ENCODE measurements at regions not wholly inside any gene's neighbourhood (a gene's known extent, or its start where the extent isn't known, plus 50 kb on each side); places are given as distances from the start of the nearest gene placed in this dataset.

GRCh38 chr3:178058629-178059028 is 477.6 kb upstream of the KCNMB2 start:
- H2BK120ac ChIP-seq (ENCODE audit: insufficient read depth, low read length, poor library complexity) = no peak overlapping the region
- WGBS (ENCODE audit: extremely low coverage, insufficient coverage, insufficient read length) = no CpG with 5 or more reads among the region's 6 CpGs
- no peak overlapping the region for H3K4me2 ChIP-seq (ENCODE audit: low read length)
- H4K91ac ChIP-seq (ENCODE audit: low read depth, low read length) = no peak overlapping the region
- H3K18ac ChIP-seq (ENCODE audit: low read length) = no peak overlapping the region
- H3K4ac ChIP-seq (ENCODE audit: low read depth, low read length) = no peak overlapping the region
- no peak overlapping the region for H3K14ac ChIP-seq (ENCODE audit: low read length)
- no peak overlapping the region for H2BK5ac ChIP-seq (ENCODE audit: low read depth, low read length, poor library complexity)
- H3K36me3 ChIP-seq (ENCODE audit: control insufficient read depth in 1 of 2, insufficient read depth in 2 of 2, low read length in 2 of 2) = no peaks in the 10 kb centered on the region
- H3K27ac ChIP-seq (ENCODE audit: low read depth, low read length) = no peak overlapping the region
- no peaks in the 10 kb centered on the region for H3K9me3 ChIP-seq (ENCODE audit: insufficient read depth, low read depth, low read length)
- H3K4me3 ChIP-seq (ENCODE audit: low read depth, low read length) = no peak overlapping the region
- no peak overlapping the region for H2AK5ac ChIP-seq (ENCODE audit: low read length)
- no peak for DNase-seq
- H4K8ac ChIP-seq (ENCODE audit: low read depth, low read length) = no peak overlapping the region
- no peaks in the 10 kb centered on the region for H3K4me1 ChIP-seq (ENCODE audit: control insufficient read depth in 1 of 2, insufficient read depth in 2 of 2, low read length in 2 of 2)
- H3K23ac ChIP-seq (ENCODE audit: low read length) = no peak overlapping the region
- H2AFZ ChIP-seq (ENCODE audit: insufficient read depth, low read length, poor library complexity) = no peak overlapping the region
- no peak overlapping the region for H4K12ac ChIP-seq (ENCODE audit: low read depth, low read length)
- H3K9ac ChIP-seq (ENCODE audit: low read length) = no peak overlapping the region
- no peaks in the 10 kb centered on the region for H3K79me2 ChIP-seq (ENCODE audit: control insufficient read depth, insufficient read depth, low read length, poor library complexity)
- no peak overlapping the region for H2BK12ac ChIP-seq (ENCODE audit: low read length)
- no peaks in the 10 kb centered on the region for H3K79me1 ChIP-seq (ENCODE audit: low read length)
- H3K27me3 ChIP-seq (ENCODE audit: insufficient read depth, low read length) = no peaks in the 10 kb centered on the region

GRCh38 chr3:178059119-178059518 is 477.1 kb upstream of the KCNMB2 start:
- Histone ChIP-seq H4K91ac (ENCODE audit: low read depth, low read length) (no peak overlapping the region), H3K4ac (ENCODE audit: low read depth, low read length) (no peak overlapping the region), H2BK5ac (ENCODE audit: low read depth, low read length, poor library complexity) (no peak overlapping the region), H3K79me1 (ENCODE audit: low read length) (no peaks in the 10 kb centered on the region), H3K4me1 (ENCODE audit: control insufficient read depth in 1 of 2, insufficient read depth in 2 of 2, low read length in 2 of 2) (no peaks in the 10 kb centered on the region), H3K4me3 (ENCODE audit: low read depth, low read length) (no peak overlapping the region), H4K8ac (ENCODE audit: low read depth, low read length) (no peak overlapping the region), H3K9me3 (ENCODE audit: insufficient read depth, low read depth, low read length) (no peaks in the 10 kb centered on the region), H3K27me3 (ENCODE audit: insufficient read depth, low read length) (no peaks in the 10 kb centered on the region), H3K23ac (ENCODE audit: low read length) (no peak overlapping the region), H2BK120ac (ENCODE audit: insufficient read depth, low read length, poor library complexity) (no peak overlapping the region), H3K79me2 (ENCODE audit: control insufficient read depth, insufficient read depth, low read length, poor library complexity) (no peaks in the 10 kb centered on the region), H3K27ac (ENCODE audit: low read depth, low read length) (no peak overlapping the region), H3K18ac (ENCODE audit: low read length) (no peak overlapping the region), H4K12ac (ENCODE audit: low read depth, low read length) (no peak overlapping the region), H3K4me2 (ENCODE audit: low read length) (no peak overlapping the region), H3K9ac (ENCODE audit: low read length) (no peak overlapping the region), H3K36me3 (ENCODE audit: control insufficient read depth in 1 of 2, insufficient read depth in 2 of 2, low read length in 2 of 2) (no peaks in the 10 kb centered on the region), H2BK12ac (ENCODE audit: low read length) (no peak overlapping the region), H2AK5ac (ENCODE audit: low read length) (no peak overlapping the region), H3K14ac (ENCODE audit: low read length) (no peak overlapping the region), H2AFZ (ENCODE audit: insufficient read depth, low read length, poor library complexity) (no peak overlapping the region)
- DNase-seq = no peak

DNA sequence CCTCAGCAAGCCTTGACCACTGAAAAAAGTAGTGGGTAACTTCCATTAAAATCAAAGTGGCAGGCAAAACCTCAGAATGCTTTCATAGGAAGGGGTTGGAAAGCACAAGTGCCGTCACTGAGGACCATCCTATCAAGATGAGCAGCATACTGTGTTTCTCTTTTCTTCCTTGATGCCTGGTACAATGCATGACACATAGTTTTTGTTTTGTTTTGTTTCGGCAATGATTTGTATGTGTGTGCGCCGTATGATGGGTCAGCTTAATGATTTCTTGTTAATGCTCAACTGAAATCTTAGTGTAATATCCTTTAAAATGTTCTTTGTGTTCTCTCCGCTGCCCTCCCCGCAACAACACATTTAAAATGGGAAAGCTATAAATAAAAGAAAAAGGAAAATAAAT is 476.4 kb upstream of the KCNMB2 start:
- no peak overlapping the region for H3K4me3 ChIP-seq (ENCODE audit: low read depth, low read length)
- H2BK5ac ChIP-seq (ENCODE audit: low read depth, low read length, poor library complexity) = no peak overlapping the region
- no peaks in the 10 kb centered on the region for H3K4me1 ChIP-seq (ENCODE audit: control insufficient read depth in 1 of 2, insufficient read depth in 2 of 2, low read length in 2 of 2)
- no peak overlapping the region for H3K9ac ChIP-seq (ENCODE audit: low read length)
- H3K14ac ChIP-seq (ENCODE audit: low read length) = no peak overlapping the region
- no peak overlapping the region for H2BK12ac ChIP-seq (ENCODE audit: low read length)
- no peak overlapping the region for H4K91ac ChIP-seq (ENCODE audit: low read depth, low read length)
- H3K18ac ChIP-seq (ENCODE audit: low read length) = no peak overlapping the region
- WGBS (ENCODE audit: extremely low coverage, insufficient coverage, insufficient read length) = no CpG with 5 or more reads among the region's 6 CpGs
- H3K27ac ChIP-seq (ENCODE audit: low read depth, low read length) = no peak overlapping the region
- no peak overlapping the region for H3K23ac ChIP-seq (ENCODE audit: low read length)
- DNase-seq = no peak
- H4K8ac ChIP-seq (ENCODE audit: low read depth, low read length) = no peak overlapping the region
- H3K9me3 ChIP-seq (ENCODE audit: insufficient read depth, low read depth, low read length) = no peaks in the 10 kb centered on the region
- no peaks in the 10 kb centered on the region for H3K27me3 ChIP-seq (ENCODE audit: insufficient read depth, low read length)
- H2AFZ ChIP-seq (ENCODE audit: insufficient read depth, low read length, poor library complexity) = no peak overlapping the region
- H2AK5ac ChIP-seq (ENCODE audit: low read length) = no peak overlapping the region
- H3K4ac ChIP-seq (ENCODE audit: low read depth, low read length) = no peak overlapping the region
- H4K12ac ChIP-seq (ENCODE audit: low read depth, low read length) = no peak overlapping the region
- H3K36me3 ChIP-seq (ENCODE audit: control insufficient read depth in 1 of 2, insufficient read depth in 2 of 2, low read length in 2 of 2) = no peaks in the 10 kb centered on the region
- H3K4me2 ChIP-seq (ENCODE audit: low read length) = no peak overlapping the region
- no peaks in the 10 kb centered on the region for H3K79me2 ChIP-seq (ENCODE audit: control insufficient read depth, insufficient read depth, low read length, poor library complexity)
- no peaks in the 10 kb centered on the region for H3K79me1 ChIP-seq (ENCODE audit: low read length)
- no peak overlapping the region for H2BK120ac ChIP-seq (ENCODE audit: insufficient read depth, low read length, poor library complexity)

DNA sequence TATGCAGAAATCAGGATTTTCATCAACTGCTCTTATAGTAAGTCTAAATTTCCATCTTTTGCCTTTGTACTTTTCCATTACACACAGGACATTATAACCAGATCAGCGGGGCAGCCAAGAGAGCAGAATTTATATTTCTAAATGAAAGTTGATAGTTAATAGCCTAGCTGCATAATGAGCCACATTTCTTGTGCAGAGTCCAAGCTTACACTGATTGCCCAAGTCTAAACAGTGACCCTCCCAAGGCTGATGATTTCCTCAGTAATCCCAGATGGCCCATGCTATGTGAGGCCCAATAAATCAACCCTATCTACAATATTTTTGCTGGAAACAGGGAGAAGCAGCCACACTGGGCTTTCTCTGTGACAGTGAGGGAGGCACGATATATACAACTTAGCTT is 475.8 kb upstream of the KCNMB2 start:
- DNase-seq = no peak
- Histone ChIP-seq H2AFZ (ENCODE audit: insufficient read depth, low read length, poor library complexity) (no peak overlapping the region), H4K91ac (ENCODE audit: low read depth, low read length) (no peak overlapping the region), H3K9me3 (ENCODE audit: insufficient read depth, low read depth, low read length) (no peaks in the 10 kb centered on the region), H3K79me2 (ENCODE audit: control insufficient read depth, insufficient read depth, low read length, poor library complexity) (no peaks in the 10 kb centered on the region), H3K27ac (ENCODE audit: low read depth, low read length) (no peak overlapping the region), H3K79me1 (ENCODE audit: low read length) (no peaks in the 10 kb centered on the region), H2BK120ac (ENCODE audit: insufficient read depth, low read length, poor library complexity) (no peak overlapping the region), H2AK5ac (ENCODE audit: low read length) (no peak overlapping the region), H3K9ac (ENCODE audit: low read length) (no peak overlapping the region), H2BK12ac (ENCODE audit: low read length) (no peak overlapping the region), H3K23ac (ENCODE audit: low read length) (no peak overlapping the region), H3K14ac (ENCODE audit: low read length) (no peak overlapping the region), H3K4me1 (ENCODE audit: control insufficient read depth in 1 of 2, insufficient read depth in 2 of 2, low read length in 2 of 2) (no peaks in the 10 kb centered on the region), H3K4ac (ENCODE audit: low read depth, low read length) (no peak overlapping the region), H3K36me3 (ENCODE audit: control insufficient read depth in 1 of 2, insufficient read depth in 2 of 2, low read length in 2 of 2) (no peaks in the 10 kb centered on the region), H3K18ac (ENCODE audit: low read length) (no peak overlapping the region), H4K8ac (ENCODE audit: low read depth, low read length) (no peak overlapping the region), H3K4me2 (ENCODE audit: low read length) (no peak overlapping the region), H3K27me3 (ENCODE audit: insufficient read depth, low read length) (no peaks in the 10 kb centered on the region), H4K12ac (ENCODE audit: low read depth, low read length) (no peak overlapping the region), H2BK5ac (ENCODE audit: low read depth, low read length, poor library complexity) (no peak overlapping the region), H3K4me3 (ENCODE audit: low read depth, low read length) (no peak overlapping the region)
- WGBS (ENCODE audit: extremely low coverage, insufficient coverage, insufficient read length) = no CpG with 5 or more reads among the region's 2 CpGs

DNA sequence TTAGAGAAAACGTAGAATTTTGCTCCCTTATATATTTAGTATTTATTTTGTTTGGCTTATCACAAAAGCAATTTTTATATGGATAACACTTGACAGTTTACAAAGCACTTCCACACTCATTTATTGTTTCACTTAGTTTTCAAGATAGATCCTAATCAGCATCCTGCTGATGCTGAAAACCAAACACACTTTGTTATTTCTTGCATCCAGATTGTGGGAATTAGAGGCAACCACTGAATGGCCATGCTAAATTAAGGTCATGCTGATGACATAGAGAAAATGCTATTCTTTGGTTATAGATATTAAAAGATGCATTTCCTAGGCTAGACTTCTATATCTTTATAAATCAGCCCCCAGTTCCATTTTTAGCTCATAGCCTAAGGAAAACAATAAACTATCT is 474.1 kb upstream of the KCNMB2 start:
- H2BK5ac ChIP-seq (ENCODE audit: low read depth, low read length, poor library complexity) = no peak overlapping the region
- H3K27me3 ChIP-seq (ENCODE audit: insufficient read depth, low read length) = no peaks in the 10 kb centered on the region
- no peak overlapping the region for H4K12ac ChIP-seq (ENCODE audit: low read depth, low read length)
- no peak overlapping the region for H3K14ac ChIP-seq (ENCODE audit: low read length)
- no peak overlapping the region for H3K9ac ChIP-seq (ENCODE audit: low read length)
- H3K79me1 ChIP-seq (ENCODE audit: low read length) = no peaks in the 10 kb centered on the region
- H2BK12ac ChIP-seq (ENCODE audit: low read length) = no peak overlapping the region
- H3K4me3 ChIP-seq (ENCODE audit: low read depth, low read length) = no peak overlapping the region
- no peak overlapping the region for H3K4me2 ChIP-seq (ENCODE audit: low read length)
- WGBS (ENCODE audit: extremely low coverage, insufficient coverage, insufficient read length) = no CpG with 5 or more reads among the region's 1 CpG
- no peaks in the 10 kb centered on the region for H3K4me1 ChIP-seq (ENCODE audit: control insufficient read depth in 1 of 2, insufficient read depth in 2 of 2, low read length in 2 of 2)
- H4K8ac ChIP-seq (ENCODE audit: low read depth, low read length) = no peak overlapping the region
- H3K18ac ChIP-seq (ENCODE audit: low read length) = no peak overlapping the region
- no peak overlapping the region for H3K4ac ChIP-seq (ENCODE audit: low read depth, low read length)
- H2BK120ac ChIP-seq (ENCODE audit: insufficient read depth, low read length, poor library complexity) = no peak overlapping the region
- no peaks in the 10 kb centered on the region for H3K9me3 ChIP-seq (ENCODE audit: insufficient read depth, low read depth, low read length)
- no peak overlapping the region for H4K91ac ChIP-seq (ENCODE audit: low read depth, low read length)
- no peak overlapping the region for H3K27ac ChIP-seq (ENCODE audit: low read depth, low read length)
- no peak for DNase-seq
- no peak overlapping the region for H2AFZ ChIP-seq (ENCODE audit: insufficient read depth, low read length, poor library complexity)
- H3K36me3 ChIP-seq (ENCODE audit: control insufficient read depth in 1 of 2, insufficient read depth in 2 of 2, low read length in 2 of 2) = no peaks in the 10 kb centered on the region
- no peak overlapping the region for H3K23ac ChIP-seq (ENCODE audit: low read length)
- no peaks in the 10 kb centered on the region for H3K79me2 ChIP-seq (ENCODE audit: control insufficient read depth, insufficient read depth, low read length, poor library complexity)
- H2AK5ac ChIP-seq (ENCODE audit: low read length) = no peak overlapping the region

All from trophoblast cell (in vitro differentiated cells and primary cell).